ENCODE measurements at regions not wholly inside any gene's neighbourhood (a gene's known extent, or its start where the extent isn't known, plus 50 kb on each side); places are given as distances from the start of the nearest gene placed in this dataset.
"Not testable (repeated sequence)": the region's sequence is repeated elsewhere in the genome, so short reads cannot be mapped to it uniquely, and the experiment has no call there.

- H3K27ac ChIP-seq (ENCODE audit: low read length), result no peak overlapping the region
- no peaks in the 10 kb centered on the region for H3K27me3 ChIP-seq (ENCODE audit: insufficient read depth, low read length)
- no peak overlapping the region for H3K9ac ChIP-seq (ENCODE audit: low read depth, low read length)
- no peaks in the 10 kb centered on the region for H3K9me3 ChIP-seq (ENCODE audit: insufficient read depth, low read depth, low read length)
- H3K36me3 ChIP-seq (ENCODE audit: insufficient read depth, low read depth, low read length), result no peaks in the 10 kb centered on the region
- no peaks in the 10 kb centered on the region for H3K4me1 ChIP-seq (ENCODE audit: insufficient read depth, low read length)
- H3K4me3 ChIP-seq (ENCODE audit: low read length), result no peak overlapping the region
These were observed 254.9 kb downstream of the BTG1 start for GRCh38 chr12:91890742-91891141.

GRCh38 chr12:91889910-91890309 lies 255.7 kb downstream of the BTG1 start:
- Histone ChIP-seq H3K36me3 (ENCODE audit: insufficient read depth, low read depth, low read length) (no peaks in the 10 kb centered on the region), H3K27me3 (ENCODE audit: insufficient read depth, low read length) (no peaks in the 10 kb centered on the region), H3K9ac (ENCODE audit: low read depth, low read length) (no peak overlapping the region), H3K27ac (ENCODE audit: low read length) (no peak overlapping the region), H3K4me3 (ENCODE audit: low read length) (no peak overlapping the region), H3K4me1 (ENCODE audit: insufficient read depth, low read length) (no peaks in the 10 kb centered on the region), H3K9me3 (ENCODE audit: insufficient read depth, low read depth, low read length) (no peaks in the 10 kb centered on the region)

- no peak overlapping the region for H3K27ac ChIP-seq (ENCODE audit: low read length)
- no peaks in the 10 kb centered on the region for H3K4me1 ChIP-seq (ENCODE audit: insufficient read depth, low read length)
- no peak overlapping the region for H3K9ac ChIP-seq (ENCODE audit: low read depth, low read length)
- no peaks in the 10 kb centered on the region for H3K27me3 ChIP-seq (ENCODE audit: insufficient read depth, low read length)
- H3K9me3 ChIP-seq (ENCODE audit: insufficient read depth, low read depth, low read length), result no peaks in the 10 kb centered on the region
- no peaks in the 10 kb centered on the region for H3K36me3 ChIP-seq (ENCODE audit: insufficient read depth, low read depth, low read length)
- no peak overlapping the region for H3K4me3 ChIP-seq (ENCODE audit: low read length)
These were observed 256.6 kb downstream of the BTG1 start for GRCh38 chr12:91889059-91889458.

GRCh38 chr12:91887957-91888356 lies 257.7 kb downstream of the BTG1 start:
- Histone ChIP-seq H3K9ac (ENCODE audit: low read depth, low read length) (no peak overlapping the region), H3K4me1 (ENCODE audit: insufficient read depth, low read length) (no peaks in the 10 kb centered on the region), H3K36me3 (ENCODE audit: insufficient read depth, low read depth, low read length) (no peaks in the 10 kb centered on the region), H3K27me3 (ENCODE audit: insufficient read depth, low read length) (no peaks in the 10 kb centered on the region), H3K9me3 (ENCODE audit: insufficient read depth, low read depth, low read length) (no peaks in the 10 kb centered on the region), H3K4me3 (ENCODE audit: low read length) (no peak overlapping the region), H3K27ac (ENCODE audit: low read length) (no peak overlapping the region)

- no peak overlapping the region for H3K4me3 ChIP-seq (ENCODE audit: low read length)
- H3K9ac ChIP-seq (ENCODE audit: low read depth, low read length), result no peak overlapping the region
- H3K4me1 ChIP-seq (ENCODE audit: insufficient read depth, low read length), result no peaks in the 10 kb centered on the region
- H3K36me3 ChIP-seq (ENCODE audit: insufficient read depth, low read depth, low read length), result no peaks in the 10 kb centered on the region
- H3K27ac ChIP-seq (ENCODE audit: low read length), result no peak overlapping the region
- no peaks in the 10 kb centered on the region for H3K9me3 ChIP-seq (ENCODE audit: insufficient read depth, low read depth, low read length)
- no peaks in the 10 kb centered on the region for H3K27me3 ChIP-seq (ENCODE audit: insufficient read depth, low read length)
These were observed 259.6 kb downstream of the BTG1 start for GRCh38 chr12:91885851-91886731.

- no peaks in the 10 kb centered on the region for H3K9me3 ChIP-seq (ENCODE audit: insufficient read depth, low read depth, low read length)
- H3K27ac ChIP-seq (ENCODE audit: low read length), result no peak overlapping the region
- no peak overlapping the region for H3K4me3 ChIP-seq (ENCODE audit: low read length)
- no peak overlapping the region for H3K9ac ChIP-seq (ENCODE audit: low read depth, low read length)
- H3K4me1 ChIP-seq (ENCODE audit: insufficient read depth, low read length), result no peaks in the 10 kb centered on the region
- no peaks in the 10 kb centered on the region for H3K27me3 ChIP-seq (ENCODE audit: insufficient read depth, low read length)
- no peaks in the 10 kb centered on the region for H3K36me3 ChIP-seq (ENCODE audit: insufficient read depth, low read depth, low read length)
These were observed 261.4 kb downstream of the BTG1 start for GRCh38 chr12:91884230-91884629.

GRCh38 chr12:91883811-91884210 lies 261.8 kb downstream of the BTG1 start:
- Histone ChIP-seq H3K27me3 (ENCODE audit: insufficient read depth, low read length) (no peaks in the 10 kb centered on the region), H3K36me3 (ENCODE audit: insufficient read depth, low read depth, low read length) (no peaks in the 10 kb centered on the region), H3K9ac (ENCODE audit: low read depth, low read length) (no peak overlapping the region), H3K4me3 (ENCODE audit: low read length) (no peak overlapping the region), H3K27ac (ENCODE audit: low read length) (no peak overlapping the region), H3K9me3 (ENCODE audit: insufficient read depth, low read depth, low read length) (no peaks in the 10 kb centered on the region), H3K4me1 (ENCODE audit: insufficient read depth, low read length) (no peaks in the 10 kb centered on the region)

GRCh38 chr12:91882910-91883309 lies 262.7 kb downstream of the BTG1 start:
- Histone ChIP-seq H3K27ac (ENCODE audit: low read length) (no peak overlapping the region), H3K36me3 (ENCODE audit: insufficient read depth, low read depth, low read length) (no peaks in the 10 kb centered on the region), H3K4me1 (ENCODE audit: insufficient read depth, low read length) (no peaks in the 10 kb centered on the region), H3K9me3 (ENCODE audit: insufficient read depth, low read depth, low read length) (no peaks in the 10 kb centered on the region), H3K9ac (ENCODE audit: low read depth, low read length) (no peak overlapping the region), H3K4me3 (ENCODE audit: low read length) (no peak overlapping the region), H3K27me3 (ENCODE audit: insufficient read depth, low read length) (no peaks in the 10 kb centered on the region)

- no peak overlapping the region for H3K4me3 ChIP-seq (ENCODE audit: low read length)
- no peaks in the 10 kb centered on the region for H3K36me3 ChIP-seq (ENCODE audit: insufficient read depth, low read depth, low read length)
- no peaks in the 10 kb centered on the region for H3K9me3 ChIP-seq (ENCODE audit: insufficient read depth, low read depth, low read length)
- H3K9ac ChIP-seq (ENCODE audit: low read depth, low read length), result no peak overlapping the region
- H3K27me3 ChIP-seq (ENCODE audit: insufficient read depth, low read length), result no peaks in the 10 kb centered on the region
- H3K27ac ChIP-seq (ENCODE audit: low read length), result no peak overlapping the region
- H3K4me1 ChIP-seq (ENCODE audit: insufficient read depth, low read length), result no peaks in the 10 kb centered on the region
These were observed 265.1 kb downstream of the BTG1 start for GRCh38 chr12:91880528-91880927.

- Histone ChIP-seq H3K36me3 (ENCODE audit: insufficient read depth, low read depth, low read length) (no peaks in the 10 kb centered on the region), H3K4me1 (ENCODE audit: insufficient read depth, low read length) (no peaks in the 10 kb centered on the region), H3K27me3 (ENCODE audit: insufficient read depth, low read length) (no peaks in the 10 kb centered on the region), H3K9me3 (ENCODE audit: insufficient read depth, low read depth, low read length) (0 out of 2 replicates have a peak, but pooled peaks cover 2% of the 10 kb centered on the region), H3K4me3 (ENCODE audit: low read length) (no peak overlapping the region), H3K9ac (ENCODE audit: low read depth, low read length) (no peak overlapping the region), H3K27ac (ENCODE audit: low read length) (no peak overlapping the region)
These were observed 268.0 kb downstream of the BTG1 start for GRCh38 chr12:91877456-91878235.

GRCh38 chr12:91877022-91877421 lies 268.6 kb downstream of the BTG1 start:
- Histone ChIP-seq H3K9ac (ENCODE audit: low read depth, low read length) (no peak overlapping the region), H3K4me1 (ENCODE audit: insufficient read depth, low read length) (no peaks in the 10 kb centered on the region), H3K36me3 (ENCODE audit: insufficient read depth, low read depth, low read length) (no peaks in the 10 kb centered on the region), H3K4me3 (ENCODE audit: low read length) (no peak overlapping the region), H3K27me3 (ENCODE audit: insufficient read depth, low read length) (no peaks in the 10 kb centered on the region), H3K27ac (ENCODE audit: low read length) (no peak overlapping the region), H3K9me3 (ENCODE audit: insufficient read depth, low read depth, low read length) (0 out of 2 replicates have a peak, but pooled peaks cover 3% of the 10 kb centered on the region)

- not testable (repeated sequence) for H3K27me3 ChIP-seq (ENCODE audit: insufficient read depth, low read length); H3K4me1 ChIP-seq (ENCODE audit: insufficient read depth, low read length); H3K36me3 ChIP-seq (ENCODE audit: insufficient read depth, low read depth, low read length); H3K9ac ChIP-seq (ENCODE audit: low read depth, low read length); H3K4me3 ChIP-seq (ENCODE audit: low read length); H3K9me3 ChIP-seq (ENCODE audit: insufficient read depth, low read depth, low read length); H3K27ac ChIP-seq (ENCODE audit: low read length)
These were observed 270.0 kb downstream of the BTG1 start for GRCh38 chr12:91875671-91876070.

Data from iPS-20b (cell line).